ENCODE measurements at regions not wholly inside any gene's neighbourhood (a gene's known extent, or its start where the extent isn't known, plus 50 kb on each side); places are given as distances from the start of the nearest gene placed in this dataset.

DNA sequence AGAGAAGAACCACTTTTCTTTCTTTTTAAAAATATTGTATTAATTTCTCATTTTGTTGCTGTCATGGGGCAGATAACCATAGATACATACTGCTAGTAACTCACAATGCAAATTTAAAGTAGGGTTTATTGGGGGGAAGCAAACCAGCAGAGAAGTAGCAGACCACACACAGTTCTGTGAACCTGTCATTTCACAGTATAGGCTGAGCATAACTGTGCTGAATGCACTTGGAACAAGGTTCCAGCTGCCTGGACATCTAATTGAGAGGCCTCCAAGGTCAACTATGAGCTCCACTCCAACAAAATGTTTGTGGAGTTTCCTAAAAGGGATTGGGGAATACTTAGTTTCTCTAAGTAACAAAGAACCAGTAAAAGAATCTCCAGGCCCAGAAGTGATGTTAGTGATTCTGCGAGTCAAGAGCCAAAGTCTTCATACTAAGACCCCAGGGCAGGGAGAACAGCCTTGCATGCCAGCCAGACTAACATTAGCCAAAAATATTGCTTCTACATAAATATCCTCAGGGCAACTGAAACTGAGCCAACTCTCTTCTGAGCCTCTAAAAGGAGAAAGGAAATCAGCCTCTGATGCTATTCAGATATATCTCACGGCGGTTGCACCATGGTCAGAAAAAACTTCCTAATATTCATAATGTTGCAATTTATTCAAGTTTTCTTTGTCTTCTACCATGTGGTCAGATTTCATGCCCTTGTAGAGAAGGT, 856.4 kb upstream of the ALCAM start:
- DNase-seq (ENCODE audit: low spot score) = no peak

DNA sequence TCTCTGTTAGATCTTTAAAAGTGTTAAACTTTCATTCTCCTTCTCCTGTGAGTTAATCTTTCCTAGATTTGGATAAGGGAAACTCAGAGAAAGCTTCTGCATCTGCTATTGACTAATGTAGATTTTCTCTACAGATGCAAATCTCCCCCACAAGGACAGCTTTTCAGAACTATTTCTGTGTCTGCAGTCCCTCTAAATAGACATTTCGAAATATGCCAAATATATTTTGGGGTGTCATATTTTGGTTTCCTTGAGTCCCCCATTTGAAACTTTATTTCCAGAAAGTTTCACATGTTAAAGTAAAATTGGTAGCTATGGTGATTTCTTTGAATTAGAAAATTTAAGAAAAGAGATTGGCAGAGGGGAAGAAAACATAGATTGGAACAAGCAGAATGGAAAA, 852.3 kb upstream of the ALCAM start:
- DNase-seq (ENCODE audit: low spot score) = no peak

DNA sequence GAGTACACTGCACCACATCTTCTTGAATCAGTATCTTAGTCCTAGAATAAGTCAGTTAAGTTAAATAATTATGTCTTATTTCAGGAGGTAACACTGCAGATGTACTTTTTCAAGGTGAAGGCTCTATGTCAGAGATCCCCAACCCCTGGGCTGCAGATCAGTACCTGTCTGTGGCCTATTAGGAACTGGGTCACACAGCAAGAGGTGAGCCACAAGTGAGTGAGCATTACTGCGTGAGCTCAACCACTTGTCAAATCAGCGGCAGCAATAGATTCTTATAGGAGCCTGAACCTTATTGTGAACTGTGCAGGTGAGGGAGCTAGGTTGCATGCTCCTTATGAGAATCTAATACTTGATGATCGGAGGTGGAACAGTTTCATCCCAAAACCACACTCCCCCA, 851.9 kb upstream of the ALCAM start:
- no peak for DNase-seq (ENCODE audit: low spot score)

DNA sequence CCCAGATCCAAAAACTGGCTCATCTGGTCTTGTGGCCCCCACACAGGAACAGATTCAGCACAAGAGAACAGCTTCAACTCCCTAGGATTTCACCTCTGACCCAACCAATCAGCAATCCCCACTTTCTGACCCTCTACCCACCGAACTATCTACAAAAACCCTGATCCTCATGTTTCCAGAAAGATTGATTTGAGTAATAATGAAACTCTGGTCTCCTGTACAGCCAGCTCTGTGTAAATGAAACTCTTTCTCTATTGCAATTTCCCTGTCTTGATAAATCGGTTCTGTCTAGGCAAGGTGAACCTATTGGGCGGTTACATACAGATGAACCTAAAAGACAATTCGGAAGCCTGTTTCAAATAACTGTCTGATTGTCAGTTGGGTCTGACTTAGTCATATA, 847.6 kb upstream of the ALCAM start:
- no peak for DNase-seq (ENCODE audit: low spot score)

DNA sequence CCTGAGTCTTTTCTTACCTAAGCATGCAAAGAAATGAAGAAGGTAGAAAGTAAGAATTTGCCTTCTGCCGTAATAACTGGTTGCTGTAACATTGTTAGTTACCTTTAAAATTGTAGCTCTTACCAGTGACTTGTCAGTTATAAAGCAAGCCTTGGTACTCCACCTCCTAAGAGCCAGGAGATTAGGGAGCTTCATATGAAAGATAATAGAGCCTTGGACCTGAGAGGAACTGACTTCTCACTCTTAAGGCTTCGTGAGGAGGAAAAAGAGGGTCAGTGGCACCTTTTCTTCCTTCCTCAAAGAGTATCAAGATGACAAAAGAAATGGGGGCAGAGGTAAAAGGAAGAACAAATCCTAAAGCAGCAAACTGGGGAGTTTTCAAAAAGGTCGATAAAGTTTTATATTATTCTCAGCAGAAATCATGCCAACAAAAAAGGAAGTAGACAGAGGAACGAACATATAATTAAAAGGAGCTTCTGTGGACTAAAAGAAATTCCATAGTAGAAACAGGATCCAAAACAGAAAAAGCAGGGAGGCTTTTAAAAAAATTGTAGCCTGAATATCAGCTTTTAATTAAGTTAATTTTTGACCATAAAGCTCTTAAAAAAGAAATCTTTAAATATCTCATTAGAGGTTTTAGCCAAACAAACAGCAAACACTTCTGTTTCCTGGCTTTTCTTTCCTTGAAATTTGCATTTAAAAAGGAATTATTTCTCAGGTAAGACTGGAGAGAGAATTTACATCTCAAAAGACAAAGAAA, 847.1 kb upstream of the ALCAM start:
- DNase-seq (ENCODE audit: low spot score) = no peak

DNA sequence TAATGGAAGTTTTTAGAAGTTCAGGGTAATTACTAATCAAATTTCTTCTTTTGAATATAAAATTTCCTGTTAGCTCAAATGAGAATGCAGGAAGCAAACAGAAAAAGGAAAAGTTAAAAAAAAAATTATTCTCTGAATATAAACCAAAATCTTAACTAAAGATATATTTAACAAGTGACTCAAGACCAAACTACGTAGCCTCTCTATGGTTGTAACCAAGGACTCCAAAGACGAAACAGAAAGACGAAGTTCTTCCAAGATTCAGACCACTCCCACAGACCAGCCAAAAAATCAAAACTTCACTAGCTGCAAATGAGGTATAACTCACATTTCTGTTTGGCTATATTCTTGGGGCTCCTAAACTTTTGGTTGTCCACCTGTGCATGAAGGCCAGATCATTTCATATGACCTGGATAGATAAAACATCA, 846.5 kb upstream of the ALCAM start:
- no peak for DNase-seq (ENCODE audit: low spot score)

DNA sequence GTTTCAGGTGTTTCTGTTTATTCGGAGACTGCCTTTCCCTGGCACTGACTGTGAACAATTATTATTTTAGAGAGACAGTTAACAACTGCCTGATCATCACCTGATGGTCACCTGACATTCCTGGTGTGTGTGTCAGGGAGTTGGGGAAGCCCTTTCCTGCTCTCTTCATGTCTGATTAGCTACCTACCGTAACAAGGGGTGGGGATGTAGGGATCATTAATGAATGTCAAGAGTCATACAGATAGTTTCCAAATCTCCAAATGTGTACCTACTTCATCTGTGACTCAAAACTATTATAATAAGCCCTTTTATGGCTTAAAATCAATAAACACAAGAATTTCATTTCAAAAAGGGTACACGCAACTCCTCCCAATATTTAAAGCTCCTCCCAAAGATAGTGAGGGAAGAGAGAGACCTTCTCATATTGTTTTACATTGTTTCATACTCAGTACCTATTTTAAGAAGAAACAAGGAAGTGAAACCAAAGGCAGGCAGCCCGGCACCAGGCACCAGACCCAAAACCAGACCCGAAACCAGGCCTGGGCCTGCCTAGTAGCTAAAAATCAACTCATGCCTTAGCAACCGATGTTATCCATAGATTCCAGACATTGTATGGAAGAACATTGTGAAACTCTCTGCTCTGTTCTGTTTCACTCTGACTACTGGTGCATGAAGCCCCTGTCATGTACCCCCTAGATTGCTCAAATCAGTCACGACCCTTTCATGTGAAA, 844.9 kb upstream of the ALCAM start:
- DNase-seq (ENCODE audit: low spot score) = no peak

DNA sequence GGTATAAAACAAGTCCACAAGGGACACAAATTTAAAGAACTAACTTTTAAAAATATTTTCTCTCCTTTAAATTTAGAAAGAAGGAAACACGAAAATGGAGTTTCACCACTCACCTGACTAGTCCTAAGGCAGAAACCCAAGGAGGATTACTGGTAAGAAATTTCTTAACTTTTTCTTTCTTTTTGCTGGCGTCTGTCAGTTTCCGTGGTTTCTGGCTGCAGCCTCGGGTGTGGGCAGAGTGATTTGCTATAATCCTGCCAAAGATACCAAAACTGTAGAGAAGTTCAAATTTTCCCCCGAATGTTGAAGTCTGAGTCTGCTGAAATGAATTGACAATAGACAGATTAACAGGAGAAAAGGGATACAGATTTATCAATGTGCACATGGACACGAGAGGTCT, 843.6 kb upstream of the ALCAM start:
- DNase-seq (ENCODE audit: low spot score) = no peak

DNA sequence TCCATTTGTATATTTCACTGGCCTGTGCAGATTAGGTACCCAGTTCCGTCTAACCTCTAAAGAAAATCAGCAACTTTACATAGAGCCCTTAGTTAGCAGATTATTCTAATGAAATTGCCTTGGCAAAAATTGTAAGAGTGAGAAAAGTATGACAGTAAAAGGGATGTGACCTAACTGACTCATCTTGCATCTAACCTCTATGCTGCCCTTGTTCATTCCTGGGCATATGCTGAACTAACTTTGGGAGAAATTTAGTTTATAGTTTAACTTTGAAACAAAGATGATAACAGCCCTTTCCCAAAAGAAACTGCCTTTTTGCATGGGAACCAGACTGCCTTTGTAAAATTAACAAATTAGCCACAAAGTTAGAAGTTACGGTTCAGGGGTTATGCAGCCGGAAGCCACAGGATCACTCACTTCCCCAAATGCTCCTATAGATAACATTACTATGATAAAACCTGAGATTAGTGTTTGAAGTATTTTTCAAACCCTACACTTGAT, 839.8 kb upstream of the ALCAM start:
- no peak for DNase-seq (ENCODE audit: low spot score)

DNA sequence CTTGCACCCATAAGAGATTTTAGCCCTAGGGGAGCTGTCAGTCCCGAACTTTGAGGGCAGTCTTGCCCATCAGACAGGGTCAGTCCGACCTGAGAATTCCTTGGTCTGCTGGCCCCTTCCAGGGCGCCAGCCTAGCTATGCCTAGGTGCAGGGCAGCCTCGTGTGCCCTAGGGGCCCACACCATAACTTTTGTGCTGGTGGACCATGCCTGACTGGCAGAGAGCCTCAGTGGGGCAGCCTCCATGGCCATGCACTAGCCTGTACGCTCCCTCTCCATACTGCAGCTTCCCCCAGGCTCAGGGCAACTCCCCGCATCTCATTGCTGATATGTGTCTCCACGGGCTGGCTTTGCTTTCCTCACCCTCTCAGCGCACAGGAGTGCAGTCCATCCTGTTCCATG, 835.8 kb upstream of the ALCAM start:
- no peak for DNase-seq (ENCODE audit: low spot score)

DNA sequence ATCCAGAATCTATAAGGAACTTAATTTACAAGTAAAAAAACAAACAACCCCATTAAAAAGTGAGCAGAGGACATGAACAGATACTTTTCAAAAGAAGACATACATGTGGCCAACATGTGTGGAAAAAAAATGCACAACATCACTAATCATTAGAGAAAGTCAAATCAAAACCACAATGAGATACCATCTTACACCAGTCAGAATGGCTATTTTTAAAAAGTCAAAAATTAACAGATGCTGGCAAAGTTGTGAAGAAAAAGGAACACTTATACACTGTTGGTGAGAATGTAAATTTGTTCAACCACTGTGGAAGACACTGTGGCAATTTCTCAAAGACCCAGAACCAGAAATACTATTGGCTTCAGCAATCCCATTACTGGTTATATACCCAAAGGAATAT, 830.0 kb upstream of the ALCAM start:
- DNase-seq (ENCODE audit: low spot score) = no peak

DNA sequence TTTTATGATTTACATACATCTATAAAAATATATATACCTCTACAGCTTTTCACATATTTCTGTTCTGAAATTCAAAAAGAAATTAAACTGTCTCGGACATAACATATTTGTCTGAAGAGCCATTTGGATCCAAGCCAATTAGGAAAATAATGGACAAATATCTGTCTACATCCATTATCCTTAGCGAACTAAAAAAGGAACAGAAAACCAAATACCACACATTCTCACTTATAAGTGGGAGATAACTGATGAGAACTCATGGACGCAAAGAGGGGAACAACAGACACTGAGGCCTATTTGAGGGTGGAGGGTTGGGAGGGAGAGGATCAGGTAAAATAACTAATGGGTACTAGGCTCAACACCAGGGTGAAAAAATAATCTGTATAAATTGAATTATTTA, 829.4 kb upstream of the ALCAM start:
- DNase-seq (ENCODE audit: low spot score) = no peak

DNA sequence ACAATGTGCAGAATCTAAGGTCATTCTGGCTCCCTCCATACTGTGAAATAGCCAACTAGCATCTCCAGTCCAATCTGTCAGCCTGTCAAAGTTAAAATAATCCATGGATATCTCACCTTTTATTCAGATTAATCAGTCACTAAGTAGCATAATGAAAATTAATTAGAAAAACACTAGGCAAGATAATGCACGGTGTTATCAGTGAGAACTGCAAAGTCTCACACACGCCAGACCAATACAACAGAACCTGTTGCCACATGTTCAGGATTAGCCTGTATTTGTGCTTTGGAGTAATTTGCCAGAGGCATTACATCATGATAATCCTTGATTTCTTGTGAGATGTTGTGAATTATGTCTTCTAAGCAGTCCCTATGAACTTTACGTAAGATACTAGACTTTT, 820.4 kb upstream of the ALCAM start:
- no peak for DNase-seq (ENCODE audit: low spot score)

DNA sequence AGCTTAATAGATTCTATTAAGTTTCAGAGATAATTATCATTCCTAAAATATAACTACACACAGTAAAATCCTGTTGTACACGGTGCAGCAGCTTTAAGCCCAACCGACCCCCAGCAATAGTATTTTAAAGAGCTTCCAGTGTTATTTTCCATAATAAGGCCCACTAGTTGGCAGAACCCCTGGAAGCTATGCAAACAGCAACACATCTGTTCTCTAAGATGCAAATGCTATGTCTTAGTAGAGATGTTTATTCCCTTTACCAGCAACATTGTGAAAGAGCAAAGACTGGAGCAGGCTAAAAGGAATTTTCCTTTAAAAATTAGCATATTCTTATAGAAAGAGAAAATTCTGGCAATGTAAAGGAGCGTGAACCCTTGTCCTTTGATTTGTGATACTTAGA, 819.7 kb upstream of the ALCAM start:
- DNase-seq (ENCODE audit: low spot score) = no peak

DNA sequence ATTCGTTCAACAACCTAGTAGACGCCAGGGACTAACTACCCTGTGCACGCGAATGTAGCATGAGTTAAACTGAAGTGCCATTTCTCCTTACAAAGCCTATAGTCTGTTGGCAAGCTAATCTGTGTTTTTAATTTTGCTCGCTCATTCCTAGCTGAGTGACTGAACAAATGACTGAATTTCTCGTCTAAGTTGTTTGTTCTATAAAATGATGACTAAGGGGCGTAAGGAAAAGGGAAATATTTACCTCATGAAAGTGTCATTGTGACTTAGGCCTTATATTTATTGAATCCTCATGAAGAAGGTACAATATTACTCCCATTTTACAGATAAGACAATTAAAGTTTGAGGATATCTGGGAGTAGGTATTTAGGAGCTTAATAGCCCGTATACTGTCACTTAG, 818.3 kb upstream of the ALCAM start:
- DNase-seq (ENCODE audit: low spot score) = no peak

DNA sequence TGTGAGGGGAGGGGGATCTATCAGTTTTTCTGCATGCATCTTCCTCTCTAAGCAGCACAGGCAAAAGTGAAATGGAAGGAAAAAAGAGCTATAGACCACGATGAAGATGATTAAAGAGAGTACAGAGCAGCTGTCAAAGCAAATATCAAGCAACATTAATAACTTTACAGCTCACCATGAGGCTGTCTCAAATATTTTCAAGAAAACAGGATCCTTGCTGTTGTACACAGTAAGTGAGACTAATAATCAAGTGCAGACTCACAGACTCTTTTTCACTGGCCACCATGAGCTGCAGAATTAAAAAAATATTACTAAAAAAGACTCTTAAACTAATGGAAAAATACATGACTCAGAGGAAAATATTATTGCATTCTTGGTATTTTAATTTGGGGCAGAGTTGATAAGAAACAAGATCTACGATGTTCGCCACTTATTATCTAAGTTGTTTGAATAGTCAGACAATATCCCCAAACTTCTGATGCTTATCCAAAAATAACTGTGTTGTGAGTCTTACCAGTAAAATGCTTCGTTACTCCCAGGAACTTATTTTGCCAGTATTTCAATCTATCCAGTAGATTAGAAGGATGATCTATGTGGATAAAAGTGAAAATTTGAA, 817.5 kb upstream of the ALCAM start:
- DNase-seq (ENCODE audit: low spot score) = no peak

DNA sequence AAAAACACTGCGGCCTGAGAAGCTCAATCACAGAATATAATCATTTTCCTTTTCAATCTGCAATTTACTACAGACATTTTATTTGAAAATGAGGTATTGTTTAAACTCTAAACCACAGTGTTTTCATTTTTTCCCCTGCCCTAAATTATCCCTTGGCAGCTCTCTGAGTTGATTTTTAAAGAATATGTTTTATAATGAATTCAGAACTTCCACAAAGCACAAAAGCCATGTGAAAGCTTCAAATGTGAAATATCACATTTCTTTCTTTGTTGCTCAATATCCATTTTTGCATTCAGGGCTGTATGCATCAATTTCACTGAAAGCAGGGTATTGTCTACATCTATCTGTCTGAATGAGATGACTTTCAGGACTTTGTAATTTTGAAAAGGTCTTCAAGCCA, 813.6 kb upstream of the ALCAM start:
- peak; percentile 4 for DNase-seq (ENCODE audit: low spot score)

DNA sequence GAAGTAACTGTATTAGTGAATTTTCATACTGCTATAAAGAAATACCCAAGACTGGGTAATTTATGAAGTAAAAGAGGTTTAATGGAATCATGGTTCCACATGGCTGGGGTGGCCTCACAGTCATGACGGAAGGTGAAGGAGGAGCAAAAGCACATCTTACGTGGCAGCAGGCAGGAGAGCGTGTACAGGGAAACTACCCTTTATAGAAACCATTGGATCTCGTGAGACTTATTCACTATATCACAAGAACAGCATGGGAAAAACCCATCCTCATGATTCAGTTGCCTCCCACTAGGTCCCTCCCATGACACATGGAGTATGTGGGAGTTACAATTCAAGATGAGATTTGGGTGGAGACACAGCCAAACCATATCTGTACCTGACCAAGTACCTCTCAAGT, 812.3 kb upstream of the ALCAM start:
- DNase-seq (ENCODE audit: low spot score) = no peak

DNA sequence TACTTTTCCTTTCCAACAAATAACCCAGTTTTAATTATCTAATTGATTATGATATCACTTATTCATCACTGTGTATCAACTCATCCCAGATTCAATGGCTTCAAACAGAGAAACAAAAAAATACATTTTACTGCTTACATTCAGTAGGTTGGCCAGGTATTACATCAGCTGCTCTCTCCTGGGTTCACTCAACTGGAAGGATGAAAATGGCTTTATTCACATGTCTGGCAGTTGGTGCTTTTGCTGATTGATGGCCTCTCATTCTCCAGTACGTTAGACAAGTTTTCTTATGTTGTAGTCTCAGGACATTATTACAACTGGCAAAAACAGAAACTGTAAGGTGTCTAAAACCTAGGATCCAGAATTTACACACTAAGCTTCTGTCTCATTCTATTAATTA, 811.0 kb upstream of the ALCAM start:
- DNase-seq (ENCODE audit: low spot score) = no peak

DNA sequence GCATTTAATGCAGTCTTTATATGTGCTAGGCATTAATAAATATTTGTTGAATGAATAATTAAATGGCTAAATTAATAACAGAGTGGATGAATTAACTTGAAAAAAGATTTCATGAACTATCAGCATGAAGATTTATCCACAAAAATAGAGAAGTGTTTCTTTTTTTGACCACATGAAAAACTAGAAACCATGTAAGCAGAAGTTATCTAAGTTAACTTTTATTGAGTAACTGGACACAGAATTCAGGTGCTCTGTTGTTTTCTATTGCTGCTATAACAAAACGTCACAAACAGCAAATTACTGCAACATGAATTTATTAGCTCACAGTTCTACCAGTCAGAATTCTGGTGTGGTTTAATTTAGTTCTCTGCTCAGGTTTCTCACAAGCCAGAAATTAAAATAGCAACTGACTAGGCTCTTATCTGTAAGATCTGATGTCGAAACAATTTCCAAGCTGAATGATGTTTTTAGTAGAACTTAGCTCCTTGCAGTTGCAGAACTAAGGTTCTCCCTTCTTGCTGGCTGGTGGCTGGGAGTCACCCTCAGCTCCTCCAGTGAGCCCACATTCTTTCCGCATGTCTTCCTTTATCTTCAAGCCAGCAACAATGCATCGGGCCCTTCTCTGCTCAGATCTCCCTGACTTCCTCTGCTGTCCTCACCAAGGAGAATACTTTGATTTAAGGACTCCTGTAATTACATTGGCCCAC, 810.2 kb upstream of the ALCAM start:
- no peak for DNase-seq (ENCODE audit: low spot score)

DNA sequence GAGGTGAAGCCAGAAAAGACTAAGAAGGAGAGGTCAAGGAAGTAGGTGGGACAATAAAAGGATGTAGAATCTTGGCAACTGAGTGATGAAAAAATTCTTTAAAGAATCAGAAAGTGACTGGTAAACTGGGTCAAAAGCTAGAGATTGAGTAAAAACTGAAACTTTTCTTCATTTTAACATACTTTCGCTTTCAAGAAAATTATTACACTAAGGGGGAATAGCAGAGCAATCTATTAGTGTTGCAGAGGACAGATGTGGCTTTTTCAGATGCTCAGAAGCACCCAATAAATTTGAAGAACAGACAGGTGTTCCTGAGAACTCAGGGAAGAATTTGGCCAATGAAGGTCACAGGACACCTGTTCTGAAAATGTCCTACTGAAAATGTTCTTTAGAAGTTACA, 805.4 kb upstream of the ALCAM start:
- no peak for DNase-seq (ENCODE audit: low spot score)

DNA sequence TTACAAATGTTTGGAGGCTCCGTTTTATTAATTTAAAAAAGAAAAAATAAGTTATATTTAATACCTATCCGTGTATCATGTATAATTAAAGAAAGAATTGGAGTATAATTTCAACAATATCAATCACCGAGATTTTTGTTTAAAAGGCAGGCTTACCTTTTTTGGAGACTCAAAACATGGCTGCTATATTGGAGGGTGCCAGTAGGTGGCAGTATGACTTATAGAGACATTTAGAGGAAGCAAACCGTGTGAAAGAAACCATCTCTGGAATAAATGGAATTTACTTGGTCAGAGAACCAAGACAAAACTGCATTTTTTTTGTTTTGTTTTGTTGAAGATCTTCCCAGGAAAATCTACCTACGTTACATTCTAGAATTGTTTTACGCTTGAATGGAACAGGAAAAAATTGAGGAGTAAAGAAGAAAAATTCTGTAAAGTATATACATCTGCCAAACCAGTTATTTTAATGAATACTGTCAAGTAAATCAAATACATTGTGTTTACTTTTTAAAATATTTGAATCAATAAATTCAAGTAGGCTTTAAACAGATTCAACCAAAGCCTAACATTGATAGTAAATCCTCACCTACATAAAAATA, 802.6 kb upstream of the ALCAM start:
- DNase-seq (ENCODE audit: low spot score) = peak; percentile 20
